ENCODE measurements at regions not wholly inside any gene's neighbourhood (a gene's known extent, or its start where the extent isn't known, plus 50 kb on each side); places are given as distances from the start of the nearest gene placed in this dataset.

- DNase-seq (ENCODE audit: low read depth): no peak
- no peak for TF ChIP-seq CTCF (conservative IDR thresholded peaks at IDR 0.05; ENCODE audit: low read depth, low read length)
- no peak overlapping the region for H3K4me3 ChIP-seq (ENCODE audit: low read length)
Observed at GRCh38 chr10:81135851-81136250, 598.1 kb downstream of the SH2D4B start.

GRCh38 chr10:81136261-81136660, 598.6 kb downstream of the SH2D4B start:
- no peak for TF ChIP-seq CTCF (conservative IDR thresholded peaks at IDR 0.05; ENCODE audit: low read depth, low read length)
- no peak for DNase-seq (ENCODE audit: low read depth)
- H3K4me3 ChIP-seq (ENCODE audit: low read length): no peak overlapping the region

GRCh38 chr10:81145975-81146374, 608.3 kb downstream of the SH2D4B start:
- no peak overlapping the region for H3K4me3 ChIP-seq (ENCODE audit: low read length)
- no peak for TF ChIP-seq CTCF (conservative IDR thresholded peaks at IDR 0.05; ENCODE audit: low read depth, low read length)
- DNase-seq (ENCODE audit: low read depth): no peak

- no peak overlapping the region for H3K4me3 ChIP-seq (ENCODE audit: low read length)
- no peak for TF ChIP-seq CTCF (conservative IDR thresholded peaks at IDR 0.05; ENCODE audit: low read depth, low read length)
- no peak for DNase-seq (ENCODE audit: low read depth)
Observed at GRCh38 chr10:81146436-81146835, 608.7 kb downstream of the SH2D4B start.

GRCh38 chr10:81152656-81153055, 615.0 kb downstream of the SH2D4B start:
- no peak for TF ChIP-seq CTCF (conservative IDR thresholded peaks at IDR 0.05; ENCODE audit: low read depth, low read length)
- no peak for DNase-seq (ENCODE audit: low read depth)
- H3K4me3 ChIP-seq (ENCODE audit: low read length): no peak overlapping the region

- no peak for DNase-seq (ENCODE audit: low read depth)
- no peak for TF ChIP-seq CTCF (conservative IDR thresholded peaks at IDR 0.05; ENCODE audit: low read depth, low read length)
- no peak overlapping the region for H3K4me3 ChIP-seq (ENCODE audit: low read length)
Observed at GRCh38 chr10:81157681-81158080, 620.0 kb downstream of the SH2D4B start.

- no peak for TF ChIP-seq CTCF (conservative IDR thresholded peaks at IDR 0.05; ENCODE audit: low read depth, low read length)
- no peak overlapping the region for H3K4me3 ChIP-seq (ENCODE audit: low read length)
- no peak for DNase-seq (ENCODE audit: low read depth)
Observed at GRCh38 chr10:81177651-81178244, 640.0 kb downstream of the SH2D4B start.

All from retinal pigment epithelial cell (primary cell).